ENCODE measurements at regions not wholly inside any gene's neighbourhood (a gene's known extent, or its start where the extent isn't known, plus 50 kb on each side); places are given as distances from the start of the nearest gene placed in this dataset.

GRCh38 chr2:10236571-10237391, 65.9 kb upstream of the HPCAL1 start:
- no peak for TF ChIP-seq CTCF (IDR thresholded peaks at IDR 0.05)
- no peak for TF ChIP-seq POLR2A (IDR thresholded peaks at IDR 0.05)

All from adrenal gland (tissue), 5 donors.